ENCODE measurements at regions not wholly inside any gene's neighbourhood (a gene's known extent, or its start where the extent isn't known, plus 50 kb on each side); places are given as distances from the start of the nearest gene placed in this dataset.

- TF ChIP-seq ZNF394 (tag by site-specific recombination; IDR thresholded peaks at IDR 0.05; ENCODE audit: borderline replicate concordance) = peak; percentile 34; the same call in 1 of the 2 replicates
- no peak for TF ChIP-seq ZNF530 (tag by site-specific recombination; IDR thresholded peaks at IDR 0.05; ENCODE audit: low read depth)
- TF ChIP-seq ZSCAN5A (tag by site-specific recombination; IDR thresholded peaks at IDR 0.05) = no peak
- TF ChIP-seq ZNF426 (tag by site-specific recombination; IDR thresholded peaks at IDR 0.05) = no peak
- TF ChIP-seq SP2 (tag by site-specific recombination; IDR thresholded peaks at IDR 0.05) = no peak
- no peak for TF ChIP-seq ZNF658 (tag by site-specific recombination; IDR thresholded peaks at IDR 0.05)
- TF ChIP-seq ZNF707 (tag by site-specific recombination; IDR thresholded peaks at IDR 0.05) = no peak
- TF ChIP-seq ZBTB44 (tag by site-specific recombination; IDR thresholded peaks at IDR 0.05) = no peak
- TF ChIP-seq ZNF704 (tag by site-specific recombination; IDR thresholded peaks at IDR 0.05) = no peak
Observed at GRCh38 chr7:81013083-81013817, 94.4 kb upstream of the SEMA3C start (continued).

- Histone ChIP-seq H3K4me1 (ENCODE audit: control insufficient read depth, insufficient read depth, low read length) (no peaks in the 10 kb centered on the region), H3K36me3 (ENCODE audit: control insufficient read depth in 2 of 2, insufficient read depth in 1 of 2, low read length in 2 of 2) (no peaks in the 10 kb centered on the region), H3K4me3 (ENCODE audit: low read depth, low read length) (no peak overlapping the region), H3K9me3 (ENCODE audit: control insufficient read depth, insufficient read depth, low read depth, low read length) (no peaks in the 10 kb centered on the region), H3K27ac (ENCODE audit: extremely low read depth, low read depth, low read length) (no peak overlapping the region)
- CTCF ChIA-PET = interaction anchor here (0.6 kb wide), 1 partner anchor 631 kb away, joined by 5 read pairs; no protein-coding TSS in a partner anchor
- TF ChIP-seq TSHZ1 (tag by site-specific recombination; IDR thresholded peaks at IDR 0.05; ENCODE audit: borderline replicate concordance) (no peak), ZNF600 (tag by site-specific recombination; IDR thresholded peaks at IDR 0.05) (no peak), ZNF350 (tag by site-specific recombination; IDR thresholded peaks at IDR 0.05) (no peak), ZNF660 (tag by site-specific recombination; IDR thresholded peaks at IDR 0.05) (no peak), ZBTB21 (tag by site-specific recombination; IDR thresholded peaks at IDR 0.05) (no peak), MYNN (tag by site-specific recombination; IDR thresholded peaks at IDR 0.05; ENCODE audit: borderline replicate concordance) (no peak), ZIC2 (tag by site-specific recombination; IDR thresholded peaks at IDR 0.05) (no peak), ZNF555 (tag by site-specific recombination; conservative IDR thresholded peaks at IDR 0.05) (no peak), HOXC10 (CRISPR knock-in tag; IDR thresholded peaks at IDR 0.05) (no peak), ZNF518A (tag by site-specific recombination; conservative IDR thresholded peaks at IDR 0.05; ENCODE audit: low read depth) (no peak), ZNF335 (tag by site-specific recombination; conservative IDR thresholded peaks at IDR 0.05) (no peak), ZNF449 (tag by site-specific recombination; IDR thresholded peaks at IDR 0.05) (no peak)
- POLR2A ChIA-PET = no interaction called here
Observed at GRCh38 chr7:81008901-81009300, 90.0 kb upstream of the SEMA3C start.
